BLaER1 (cell line): ENCODE measurements at regions not wholly inside any gene's neighbourhood (a gene's known extent, or its start where the extent isn't known, plus 50 kb on each side); places are given as distances from the start of the nearest gene placed in this dataset.

Experiments used
- H3K27ac ChIP-seq: shearing (Covaris generic); formaldehyde crosslinking; 2 replicates; pipeline ENCODE4 v1.8.1; 2022
- H3K27me3 ChIP-seq: shearing (Covaris generic); formaldehyde crosslinking; 2 replicates; pipeline ENCODE4 v1.8.1; 2022
- H3K36me3 ChIP-seq: shearing (Covaris generic); formaldehyde crosslinking; 2 replicates; pipeline ENCODE4 v1.8.1; 2022
- H3K4me1 ChIP-seq: shearing (Covaris generic); formaldehyde crosslinking; 2 replicates; pipeline ENCODE4 v1.8.1; 2022
- H3K4me2 ChIP-seq: shearing (Covaris generic); formaldehyde crosslinking; 2 replicates; pipeline ENCODE4 v1.8.1; 2022
- H3K4me3 ChIP-seq: shearing (Covaris generic); formaldehyde crosslinking; 2 replicates; pipeline ENCODE4 v1.8.1; 2022
- H3K9ac ChIP-seq: shearing (Covaris generic); formaldehyde crosslinking; 2 replicates; pipeline ENCODE4 v1.8.1; 2022
- H3K9me3 ChIP-seq: shearing (Covaris generic); formaldehyde crosslinking; 2 replicates; pipeline ENCODE4 v1.8.1; 2022
- H4K20me1 ChIP-seq: shearing (Covaris generic); formaldehyde crosslinking; 2 replicates; pipeline ENCODE4 v1.8.1; 2022
- Cebpa-rat ChIP-seq: shearing (Covaris generic); IDR thresholded peaks from 2 replicates; pipeline ENCODE4 v1.8.1; 2022

DNA sequence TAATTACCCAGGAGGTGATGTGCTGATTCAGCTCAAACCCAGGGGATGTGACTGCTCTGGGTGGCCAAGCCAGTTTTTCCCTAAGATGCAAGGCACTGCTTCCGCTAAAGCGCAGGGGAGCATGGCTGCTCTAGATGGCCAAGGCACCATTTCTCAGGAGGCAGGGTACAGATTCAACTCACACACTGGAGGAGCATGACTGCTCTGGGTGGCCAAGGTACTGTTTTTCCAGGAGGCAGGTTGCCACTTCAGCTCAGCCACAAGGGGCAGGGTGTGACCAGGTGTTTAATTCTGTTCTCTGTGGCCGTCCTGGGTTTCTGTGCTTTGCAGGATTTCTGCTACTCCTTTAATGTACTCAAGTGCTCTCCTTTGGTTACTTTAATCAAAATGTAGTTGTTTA is 659.3 kb upstream of the ARRDC4 start:
- no peaks in the 10 kb centered on the region for H3K36me3 ChIP-seq
- no peaks in the 10 kb centered on the region for H3K4me1 ChIP-seq
- TF ChIP-seq Cebpa-rat: no peak
- H3K4me3 ChIP-seq: no peak overlapping the region
- no peak overlapping the region for H3K27ac ChIP-seq
- H3K27me3 ChIP-seq: no peaks in the 10 kb centered on the region
- H4K20me1 ChIP-seq: no peaks in the 10 kb centered on the region
- H3K9me3 ChIP-seq: no peaks in the 10 kb centered on the region
- no peak overlapping the region for H3K4me2 ChIP-seq
- H3K9ac ChIP-seq: no peak overlapping the region

GRCh38 chr15:97316362-97316761 is 644.1 kb upstream of the ARRDC4 start:
- H3K36me3 ChIP-seq: no peaks in the 10 kb centered on the region
- H3K9me3 ChIP-seq: no peaks in the 10 kb centered on the region
- no peaks in the 10 kb centered on the region for H4K20me1 ChIP-seq
- no peak for TF ChIP-seq Cebpa-rat
- no peak overlapping the region for H3K9ac ChIP-seq
- no peak overlapping the region for H3K4me3 ChIP-seq
- H3K4me1 ChIP-seq: no peaks in the 10 kb centered on the region
- no peak overlapping the region for H3K4me2 ChIP-seq
- no peaks in the 10 kb centered on the region for H3K27me3 ChIP-seq
- no peak overlapping the region for H3K27ac ChIP-seq

- Histone ChIP-seq H3K4me2 (no peak overlapping the region), H3K27ac (no peak overlapping the region), H3K4me3 (no peak overlapping the region), H3K9me3 (no peaks in the 10 kb centered on the region), H3K36me3 (no peaks in the 10 kb centered on the region), H3K27me3 (no peaks in the 10 kb centered on the region), H4K20me1 (no peaks in the 10 kb centered on the region), H3K9ac (no peak overlapping the region), H3K4me1 (no peaks in the 10 kb centered on the region)
- TF ChIP-seq Cebpa-rat: no peak
Observed at GRCh38 chr15:97317163-97317562, 643.3 kb upstream of the ARRDC4 start.

GRCh38 chr15:97319291-97319690 is 641.2 kb upstream of the ARRDC4 start:
- Histone ChIP-seq H3K27ac (no peak overlapping the region), H3K4me1 (no peaks in the 10 kb centered on the region), H3K27me3 (no peaks in the 10 kb centered on the region), H4K20me1 (no peaks in the 10 kb centered on the region), H3K9ac (no peak overlapping the region), H3K36me3 (no peaks in the 10 kb centered on the region), H3K4me2 (no peak overlapping the region), H3K4me3 (no peak overlapping the region), H3K9me3 (no peaks in the 10 kb centered on the region)
- no peak for TF ChIP-seq Cebpa-rat

GRCh38 chr15:97346221-97346620 is 614.3 kb upstream of the ARRDC4 start:
- no peaks in the 10 kb centered on the region for H3K27me3 ChIP-seq
- H3K4me1 ChIP-seq: no peaks in the 10 kb centered on the region
- H3K9me3 ChIP-seq: peaks cover 3% of the 10 kb centered on the region; the same call in 1 of the 2 replicates
- no peak overlapping the region for H3K9ac ChIP-seq
- H4K20me1 ChIP-seq: no peaks in the 10 kb centered on the region
- H3K36me3 ChIP-seq: no peaks in the 10 kb centered on the region
- no peak overlapping the region for H3K4me3 ChIP-seq
- no peak overlapping the region for H3K27ac ChIP-seq
- TF ChIP-seq Cebpa-rat: no peak
- no peak overlapping the region for H3K4me2 ChIP-seq

DNA sequence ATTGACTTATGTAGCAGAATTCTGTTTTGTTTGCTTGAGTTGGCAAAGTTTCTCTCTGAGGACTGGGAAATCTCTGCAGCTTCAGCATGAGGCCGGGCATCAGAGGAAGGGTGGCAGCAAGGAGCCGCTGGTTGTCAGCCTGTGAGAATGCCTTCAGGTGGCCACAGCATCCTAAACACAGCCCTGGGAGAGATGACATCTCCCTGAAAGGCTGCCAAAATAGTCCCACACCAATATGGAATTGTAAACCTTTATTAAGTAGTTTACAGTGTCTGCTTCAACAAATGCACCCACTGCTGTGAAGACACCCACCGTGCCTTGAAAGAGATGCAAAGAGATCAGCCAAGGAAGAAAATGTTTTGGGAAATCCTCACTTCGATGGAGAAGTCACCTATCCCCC is 609.7 kb upstream of the ARRDC4 start:
- peaks cover 3% of the 10 kb centered on the region; the same call in 1 of the 2 replicates for H3K9me3 ChIP-seq
- no peak overlapping the region for H3K4me3 ChIP-seq
- H3K27me3 ChIP-seq: no peaks in the 10 kb centered on the region
- no peaks in the 10 kb centered on the region for H3K36me3 ChIP-seq
- TF ChIP-seq Cebpa-rat: no peak
- H3K4me2 ChIP-seq: no peak overlapping the region
- no peak overlapping the region for H3K27ac ChIP-seq
- H4K20me1 ChIP-seq: no peaks in the 10 kb centered on the region
- no peak overlapping the region for H3K9ac ChIP-seq
- H3K4me1 ChIP-seq: no peaks in the 10 kb centered on the region

DNA sequence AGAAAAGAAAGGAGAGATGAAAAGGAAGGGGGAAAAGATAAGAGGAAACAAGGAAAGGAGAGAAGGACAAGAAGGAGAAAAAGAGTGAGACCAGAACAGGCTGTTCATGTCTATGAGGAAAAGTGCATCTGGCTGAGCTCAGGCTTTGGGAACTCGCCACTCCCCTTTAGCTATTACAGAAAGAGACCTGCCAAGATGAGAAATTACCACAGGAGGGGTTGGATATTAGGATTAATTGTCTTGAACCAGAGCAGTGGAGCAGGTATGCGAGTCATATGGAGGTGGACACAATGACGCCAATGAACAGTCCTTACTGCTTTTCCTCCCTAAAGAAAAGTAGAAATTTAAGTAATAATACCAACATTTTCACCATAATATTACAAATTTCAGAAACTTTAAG is 577.0 kb upstream of the ARRDC4 start:
- Histone ChIP-seq H3K4me1 (no peaks in the 10 kb centered on the region), H3K27ac (no peak overlapping the region), H3K9me3 (no peaks in the 10 kb centered on the region), H3K9ac (no peak overlapping the region), H3K4me3 (no peak overlapping the region), H3K36me3 (no peaks in the 10 kb centered on the region), H4K20me1 (no peaks in the 10 kb centered on the region), H3K4me2 (no peak overlapping the region), H3K27me3 (no peaks in the 10 kb centered on the region)
- no peak for TF ChIP-seq Cebpa-rat

DNA sequence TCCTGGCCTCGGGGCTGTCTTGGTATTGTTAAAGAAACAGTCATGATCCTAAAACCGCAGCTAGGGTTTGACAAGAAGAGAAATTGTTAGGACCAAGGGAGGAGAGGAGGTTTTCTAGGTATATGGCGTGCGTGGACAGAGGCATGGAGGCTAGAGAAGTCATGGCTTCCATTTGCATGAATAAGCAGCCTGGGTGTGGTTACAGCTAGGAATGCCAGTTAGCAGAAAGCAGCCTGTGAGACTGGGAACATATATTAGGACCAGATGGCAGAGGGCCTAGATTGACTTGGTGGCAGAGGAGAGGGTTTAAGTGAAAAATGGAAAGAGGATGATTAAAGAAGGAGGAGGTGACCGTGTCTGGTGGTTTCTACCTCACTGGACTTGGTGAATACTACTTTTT is 573.6 kb upstream of the ARRDC4 start:
- H3K9ac ChIP-seq: no peak overlapping the region
- H3K4me3 ChIP-seq: no peak overlapping the region
- no peak overlapping the region for H3K27ac ChIP-seq
- TF ChIP-seq Cebpa-rat: no peak
- no peaks in the 10 kb centered on the region for H3K4me1 ChIP-seq
- H3K4me2 ChIP-seq: no peak overlapping the region
- H3K27me3 ChIP-seq: no peaks in the 10 kb centered on the region
- H3K9me3 ChIP-seq: no peaks in the 10 kb centered on the region
- H4K20me1 ChIP-seq: no peaks in the 10 kb centered on the region
- no peaks in the 10 kb centered on the region for H3K36me3 ChIP-seq

- Histone ChIP-seq H3K27me3 (no peaks in the 10 kb centered on the region), H3K9ac (no peak overlapping the region), H3K4me3 (no peak overlapping the region), H3K36me3 (no peaks in the 10 kb centered on the region), H3K9me3 (no peaks in the 10 kb centered on the region), H3K4me2 (no peak overlapping the region), H3K27ac (no peak overlapping the region), H3K4me1 (peaks cover 10% of the 10 kb centered on the region), H4K20me1 (no peaks in the 10 kb centered on the region)
- no peak for TF ChIP-seq Cebpa-rat
Observed at GRCh38 chr15:97401195-97401594, 559.3 kb upstream of the ARRDC4 start.

GRCh38 chr15:97401970-97402369 is 558.5 kb upstream of the ARRDC4 start:
- TF ChIP-seq Cebpa-rat: no peak
- no peaks in the 10 kb centered on the region for H3K9me3 ChIP-seq
- H3K4me2 ChIP-seq: no peak overlapping the region
- no peak overlapping the region for H3K9ac ChIP-seq
- H3K4me3 ChIP-seq: no peak overlapping the region
- no peaks in the 10 kb centered on the region for H4K20me1 ChIP-seq
- H3K27me3 ChIP-seq: no peaks in the 10 kb centered on the region
- no peaks in the 10 kb centered on the region for H3K36me3 ChIP-seq
- peaks cover 10% of the 10 kb centered on the region for H3K4me1 ChIP-seq
- no peak overlapping the region for H3K27ac ChIP-seq

DNA sequence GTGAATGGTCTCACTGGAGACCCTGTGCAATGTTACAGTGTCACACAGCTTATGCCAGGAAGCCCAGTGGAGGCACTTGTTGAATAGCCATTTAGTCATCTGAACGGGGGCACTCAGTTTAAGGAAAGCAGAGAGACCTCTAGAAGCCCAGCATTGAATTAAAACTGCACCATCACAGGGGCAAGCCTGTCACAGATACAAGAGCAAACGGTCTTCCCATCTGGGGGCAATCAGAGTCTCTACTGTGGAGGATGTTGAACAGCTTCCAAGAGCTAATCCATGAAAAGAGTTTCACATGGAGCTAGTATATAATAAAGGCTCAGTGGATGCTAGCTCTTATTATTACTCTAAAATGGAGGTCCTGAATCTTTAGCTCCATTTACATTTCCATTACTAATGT is 553.7 kb upstream of the ARRDC4 start:
- H3K9me3 ChIP-seq: no peaks in the 10 kb centered on the region
- TF ChIP-seq Cebpa-rat: no peak
- no peaks in the 10 kb centered on the region for H3K36me3 ChIP-seq
- no peak overlapping the region for H3K27ac ChIP-seq
- no peaks in the 10 kb centered on the region for H3K4me1 ChIP-seq
- H3K9ac ChIP-seq: no peak overlapping the region
- no peaks in the 10 kb centered on the region for H4K20me1 ChIP-seq
- H3K27me3 ChIP-seq: no peaks in the 10 kb centered on the region
- no peak overlapping the region for H3K4me3 ChIP-seq
- H3K4me2 ChIP-seq: no peak overlapping the region
